Activated CD4-positive, alpha-beta T cell treated with anti-CD3 and anti-CD28 coated beads for 24 hours (primary cell): ENCODE measurements at regions not wholly inside any gene's neighbourhood (a gene's known extent, or its start where the extent isn't known, plus 50 kb on each side); places are given as distances from the start of the nearest gene placed in this dataset.
A peak's percentile ranks its signal among the peaks of the same experiment; 100 is the strongest.

Experiments
- DNase-seq, 2 donors: peaks; one replicate each; pipeline ENCODE4 v3.0.0-alpha.2; 2020; ENCODE audit warnings: low read depth in 2 of 2

- DNase-seq = no peak
Observed at GRCh38 chr17:74011966-74012365, 191.5 kb upstream of the RPL38 start.

GRCh38 chr17:74012465-74012864 is 191.0 kb upstream of the RPL38 start:
- DNase-seq = no peak

DNA sequence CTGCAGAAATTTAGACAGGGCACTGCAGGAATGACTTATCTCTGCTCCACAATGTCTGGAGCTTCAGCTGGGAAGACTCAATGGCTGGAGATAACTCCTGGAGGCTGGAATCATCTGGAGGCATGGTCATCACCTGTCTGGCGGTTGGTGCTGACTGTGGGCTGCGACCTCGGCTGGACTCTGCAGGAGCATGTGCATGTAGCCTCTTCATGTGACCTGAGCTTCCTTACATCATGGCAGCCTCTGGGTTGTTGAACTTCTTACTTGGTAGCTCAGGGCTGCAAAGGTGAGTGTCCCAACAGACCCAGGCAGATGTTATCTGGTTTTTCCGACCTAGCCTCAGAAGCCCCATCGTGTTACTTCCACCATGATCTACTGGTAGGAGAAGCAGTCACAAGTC is 188.2 kb upstream of the RPL38 start:
- DNase-seq = no peak

DNA sequence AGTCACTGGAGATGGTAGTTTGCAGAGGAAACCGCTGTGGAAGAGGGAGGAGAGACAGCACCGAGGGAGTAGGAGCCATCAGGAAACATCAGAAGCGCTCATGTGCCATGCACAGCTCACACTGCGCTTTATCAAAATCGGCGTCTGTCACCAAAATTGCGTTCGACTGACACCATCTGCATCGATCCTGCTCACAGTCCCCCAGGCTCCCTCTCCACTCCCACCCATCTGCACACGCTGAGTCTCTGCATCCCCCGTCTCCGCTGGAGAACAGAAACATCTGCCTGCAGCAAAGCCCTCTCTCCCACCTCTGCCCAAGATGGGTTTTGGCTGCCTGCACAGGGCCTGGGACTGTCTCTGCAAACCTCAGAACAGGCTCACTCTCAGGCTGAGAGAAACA is 187.5 kb upstream of the RPL38 start:
- no peak for DNase-seq

- no peak for DNase-seq
Observed at GRCh38 chr17:74016461-74016860, 187.0 kb upstream of the RPL38 start.

DNA sequence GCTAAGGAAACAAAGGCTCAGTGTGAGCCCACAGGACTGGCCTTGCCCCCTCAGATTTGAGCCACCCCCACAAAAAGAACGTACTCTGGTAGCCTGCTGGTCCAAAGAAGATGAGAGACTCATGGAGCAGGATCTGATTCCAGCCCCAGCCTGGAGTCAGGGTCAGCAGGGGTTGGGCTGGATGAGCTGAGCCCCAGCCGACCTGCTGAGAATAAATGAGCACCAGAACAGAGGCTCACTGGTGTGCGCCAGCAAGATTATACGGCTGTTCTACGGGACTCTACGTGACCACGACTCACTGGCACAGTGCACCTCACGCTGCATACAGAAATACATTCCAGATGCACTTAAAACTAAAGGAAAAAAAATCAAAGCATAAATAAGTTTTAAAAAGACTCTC is 186.0 kb upstream of the RPL38 start:
- no peak for DNase-seq

DNA sequence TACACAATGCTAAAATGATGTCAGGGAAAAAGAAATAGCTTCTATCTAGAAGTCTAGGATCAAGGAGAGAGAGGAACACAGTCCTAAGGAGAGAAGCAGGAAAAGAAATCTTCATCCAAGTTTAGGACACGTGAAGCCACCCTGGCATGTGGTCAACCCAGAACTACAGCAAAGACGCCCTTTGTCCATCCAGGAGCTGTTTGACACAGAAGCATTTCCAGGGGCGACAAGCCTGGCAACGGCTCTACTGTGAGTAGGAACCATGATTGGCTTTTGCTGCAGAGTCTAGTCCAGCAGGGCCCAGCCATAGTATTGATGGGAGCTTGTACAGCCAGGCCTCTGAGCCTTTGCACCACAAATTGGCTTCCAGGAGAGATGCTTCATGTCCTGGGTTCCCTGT is 185.4 kb upstream of the RPL38 start:
- no peak for DNase-seq

DNA sequence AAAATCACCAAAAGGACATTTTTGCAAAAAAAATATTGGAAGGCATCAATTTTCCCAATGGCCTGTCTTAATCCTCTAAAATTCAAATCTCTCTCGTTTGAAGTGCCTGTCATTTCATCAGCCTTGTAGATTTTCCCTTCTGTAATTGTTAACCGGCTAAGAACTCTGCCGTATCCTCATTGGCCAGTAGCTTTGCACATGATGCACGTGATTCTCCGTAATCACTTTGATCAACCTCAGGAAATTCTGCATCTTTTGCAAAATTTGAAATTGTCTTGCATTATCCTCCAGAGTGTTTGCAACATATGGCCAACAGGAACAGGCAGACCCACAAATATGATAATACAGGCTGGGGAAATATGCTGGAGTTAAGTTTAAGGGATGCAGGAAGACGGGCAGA is 184.2 kb upstream of the RPL38 start:
- DNase-seq = no peak

GRCh38 chr17:74019860-74020259 is 183.6 kb upstream of the RPL38 start:
- DNase-seq = no peak

DNA sequence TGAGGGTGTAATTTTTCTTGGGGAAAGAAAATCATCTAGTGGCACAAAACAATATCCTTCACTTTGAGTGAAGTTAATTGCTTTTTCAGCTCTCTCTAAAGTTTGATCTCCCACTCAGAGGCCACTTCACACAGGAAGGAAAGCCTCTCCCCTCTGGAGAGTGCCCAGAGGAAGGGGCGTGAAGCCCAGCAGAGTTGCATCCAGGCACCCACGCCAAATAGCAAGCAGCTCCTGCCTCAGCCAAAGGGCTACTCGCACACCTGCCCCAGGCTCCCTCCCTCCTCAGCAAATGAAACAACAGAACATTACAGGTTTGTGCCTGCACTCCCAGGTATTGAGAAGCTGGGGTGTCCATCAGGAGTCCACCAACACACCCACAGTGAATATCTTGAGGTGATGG is 183.0 kb upstream of the RPL38 start:
- no peak for DNase-seq

DNA sequence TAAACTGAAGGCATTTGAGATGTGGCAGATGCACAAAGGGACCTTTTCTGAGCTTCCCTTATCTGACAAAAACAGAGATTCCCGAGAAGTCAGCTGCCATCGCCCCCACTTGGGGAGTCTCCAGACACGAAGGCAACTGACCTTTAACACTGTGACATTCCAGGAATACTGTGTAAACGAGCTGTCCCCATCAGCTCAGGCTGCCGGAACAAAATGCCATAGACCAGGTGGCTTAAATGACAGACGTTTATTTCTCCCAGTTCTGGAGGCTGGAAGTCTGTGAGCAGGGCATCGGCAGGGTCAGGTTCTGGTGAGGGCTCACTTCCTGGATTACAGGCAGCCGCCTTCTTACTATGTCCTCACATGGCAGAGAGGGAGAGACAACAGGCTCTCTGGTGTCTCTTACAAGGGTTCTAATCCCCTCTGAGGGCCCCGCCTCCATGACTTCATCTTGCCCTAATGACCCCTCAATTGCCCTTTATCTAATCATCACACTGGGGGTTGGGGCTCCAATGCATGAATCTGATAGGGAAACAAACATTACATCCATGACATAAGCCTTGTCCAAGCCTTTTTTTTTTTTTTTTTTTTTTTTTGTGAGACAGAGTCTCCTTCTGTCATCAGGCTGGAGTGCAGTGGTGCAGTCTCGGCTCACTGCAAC is 178.5 kb upstream of the RPL38 start:
- no peak for DNase-seq

DNA sequence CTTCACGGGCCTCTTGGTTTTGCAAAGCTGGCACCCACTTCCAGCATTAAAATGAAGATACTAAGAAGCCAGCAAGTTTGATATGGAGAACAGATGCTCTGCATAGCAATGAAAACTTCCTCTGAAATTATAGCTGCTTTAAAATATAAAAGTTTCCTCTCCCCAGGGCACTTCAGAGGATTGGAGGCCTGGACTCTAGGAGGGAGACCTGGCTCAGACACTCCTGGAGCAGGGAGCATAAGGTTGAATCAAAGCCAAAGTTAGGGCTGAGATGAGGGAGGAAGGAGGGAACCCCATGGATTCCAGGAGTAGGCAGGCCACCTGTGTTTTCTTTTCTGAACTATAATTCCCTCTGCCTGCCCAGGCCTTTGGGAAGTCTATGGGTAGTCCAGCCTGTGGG is 176.0 kb upstream of the RPL38 start:
- DNase-seq = no peak

DNA sequence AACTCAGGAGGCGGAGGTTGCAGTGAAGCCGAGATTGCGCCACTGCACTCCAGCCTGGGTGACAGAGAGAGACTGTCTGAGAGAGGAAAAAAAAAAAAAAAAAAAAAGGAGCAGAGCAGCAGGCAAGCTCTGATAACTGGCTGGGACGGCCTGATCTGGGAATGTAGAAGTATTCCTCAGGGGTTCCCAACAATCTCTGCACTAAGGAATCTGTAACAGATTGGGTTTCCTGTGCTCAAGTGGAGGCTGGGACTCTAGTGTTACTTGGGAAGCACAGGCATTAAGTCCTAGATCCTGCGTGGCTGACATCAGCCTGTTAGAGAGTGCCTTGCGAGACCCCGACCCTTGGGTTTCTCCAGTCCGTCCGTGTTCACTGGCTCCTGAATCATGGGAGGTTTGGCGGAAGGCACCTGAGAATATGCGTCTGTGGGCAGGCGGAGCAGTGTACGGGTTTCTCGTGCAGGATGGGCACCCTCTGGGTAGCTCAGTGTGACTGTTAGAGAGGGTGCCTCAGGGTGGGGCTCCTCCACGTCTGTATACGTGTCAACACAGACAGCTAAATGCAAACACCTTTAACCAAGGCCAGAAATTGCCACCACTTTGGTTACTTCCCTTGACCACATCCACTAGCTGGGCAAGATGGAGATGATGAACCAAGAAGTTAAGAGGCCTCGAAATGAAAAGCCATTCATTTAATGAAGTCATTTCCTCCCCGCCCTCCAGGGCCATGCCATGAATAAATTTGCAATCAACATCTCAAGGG is 174.9 kb upstream of the RPL38 start:
- DNase-seq = no peak

- no peak for DNase-seq
Observed at GRCh38 chr17:74031316-74032090, 172.0 kb upstream of the RPL38 start.

DNA sequence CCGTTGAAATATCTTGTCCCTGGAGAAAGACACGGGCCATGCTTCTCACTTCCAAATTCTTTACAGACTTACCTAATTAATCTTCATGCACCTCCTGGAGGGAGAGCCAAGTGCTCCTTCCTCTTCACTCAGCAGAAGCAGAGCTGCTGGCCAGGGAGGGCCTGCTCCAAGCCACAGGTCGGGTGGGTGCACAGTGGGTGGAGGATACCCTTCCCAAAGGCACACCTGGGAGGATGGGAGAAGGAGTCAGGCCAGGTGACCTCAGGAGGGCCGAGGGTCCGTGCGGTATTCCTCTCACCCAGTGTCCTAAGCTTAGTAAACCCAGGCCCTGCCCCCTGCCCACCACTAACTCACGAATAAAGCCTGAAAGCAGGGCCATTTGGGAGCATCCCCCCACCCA is 171.3 kb upstream of the RPL38 start:
- DNase-seq = no peak

GRCh38 chr17:74037320-74037719 is 166.2 kb upstream of the RPL38 start:
- no peak for DNase-seq

GRCh38 chr17:74040291-74040690 is 163.2 kb upstream of the RPL38 start:
- DNase-seq = no peak

DNA sequence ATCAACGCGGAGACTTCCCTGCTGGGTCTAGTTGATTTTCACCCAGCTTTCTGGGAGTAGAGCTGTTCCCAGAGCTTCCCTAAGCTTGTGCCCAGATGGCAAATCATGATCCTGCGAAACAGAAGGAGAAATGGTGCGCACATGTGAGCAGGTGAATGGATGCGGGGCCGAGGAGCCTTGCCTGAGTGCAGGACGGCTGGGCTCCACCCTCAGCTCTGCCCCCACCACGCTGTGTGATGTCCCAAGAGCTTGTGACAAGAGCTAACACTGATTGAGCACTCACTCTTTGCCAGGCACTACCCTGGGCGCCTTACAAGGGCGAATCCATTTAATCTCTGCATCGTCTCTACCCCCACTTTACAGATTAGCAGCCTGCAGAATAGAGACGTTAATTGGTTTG is 162.7 kb upstream of the RPL38 start:
- no peak for DNase-seq

DNA sequence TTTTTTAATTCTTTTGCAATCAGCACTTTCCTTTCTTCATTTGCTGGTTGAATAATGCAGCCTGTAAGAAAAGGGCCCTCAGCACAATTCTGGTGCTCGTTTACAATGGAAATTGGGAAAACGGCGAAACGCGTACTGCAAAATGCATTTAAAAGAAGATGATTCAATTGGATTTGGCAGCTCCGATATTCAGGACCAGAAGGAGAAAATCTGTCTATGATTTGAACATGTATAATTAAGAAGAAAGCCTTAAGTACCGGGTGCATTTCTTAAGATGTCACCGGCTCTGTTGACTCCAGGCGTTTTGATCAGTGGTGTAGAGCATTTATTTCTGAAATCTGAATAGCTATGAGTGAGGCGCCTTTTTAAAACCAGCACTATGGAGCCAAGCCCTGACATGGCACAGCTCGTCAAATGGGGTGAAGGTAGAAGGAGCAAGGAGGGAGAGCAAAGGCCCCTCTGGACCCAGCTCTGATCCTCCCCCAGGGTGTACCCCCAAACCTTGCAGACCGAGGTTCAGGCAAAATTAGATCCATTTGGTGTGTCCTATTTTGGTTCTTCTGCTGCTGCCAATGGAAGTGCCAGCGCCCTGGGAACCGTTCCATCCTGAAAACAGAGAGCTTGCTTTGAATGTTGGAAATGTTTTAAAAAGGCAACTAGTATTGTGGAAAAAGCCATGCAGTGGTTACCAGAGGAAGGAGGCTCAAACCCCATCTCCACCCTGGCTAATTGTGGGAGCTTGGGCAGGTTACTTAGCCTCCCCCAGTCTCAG is 161.4 kb upstream of the RPL38 start:
- DNase-seq = no peak

GRCh38 chr17:74042744-74043486 is 160.6 kb upstream of the RPL38 start:
- DNase-seq = peak; percentile 13 to 22

GRCh38 chr17:74043976-74044375 is 159.5 kb upstream of the RPL38 start:
- DNase-seq = no peak
